ENCODE measurements at regions not wholly inside any gene's neighbourhood (a gene's known extent, or its start where the extent isn't known, plus 50 kb on each side); places are given as distances from the start of the nearest gene placed in this dataset.

DNA sequence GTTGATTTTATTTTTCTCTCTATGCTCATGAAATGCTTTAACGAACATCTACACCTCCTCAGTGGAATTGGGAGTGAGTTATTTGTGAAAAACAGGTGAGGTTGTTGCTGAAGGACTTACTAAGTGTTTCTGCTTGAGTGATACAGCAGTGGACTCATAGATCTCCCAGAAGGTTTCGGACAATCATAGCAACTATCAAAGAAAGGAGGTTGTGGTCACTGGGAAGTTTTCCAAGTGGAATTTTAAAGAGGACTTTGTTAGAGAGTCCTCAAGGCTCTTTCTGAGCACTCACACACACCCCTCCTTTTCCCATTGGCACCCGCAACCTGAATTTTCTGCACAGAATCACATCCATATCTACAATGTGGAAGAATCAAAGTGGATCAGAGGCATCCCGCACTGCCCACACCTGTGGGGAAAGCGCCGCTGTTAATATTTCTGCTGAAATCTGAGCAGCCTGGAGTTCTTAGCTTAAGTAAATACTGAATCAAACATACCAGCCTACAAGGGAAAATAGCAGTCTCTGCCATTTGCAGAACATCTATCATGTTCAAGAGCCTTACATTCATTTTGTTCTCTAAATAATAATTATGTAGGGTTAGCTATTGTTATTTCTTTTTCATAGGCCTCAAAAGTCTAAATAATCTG lies 719.4 kb downstream of the DIAPH3 start:
- no peak for TF ChIP-seq TCF12 (IDR thresholded peaks at IDR 0.05; ENCODE audit: low read depth, low read length)
- TF ChIP-seq, protein P1, sequence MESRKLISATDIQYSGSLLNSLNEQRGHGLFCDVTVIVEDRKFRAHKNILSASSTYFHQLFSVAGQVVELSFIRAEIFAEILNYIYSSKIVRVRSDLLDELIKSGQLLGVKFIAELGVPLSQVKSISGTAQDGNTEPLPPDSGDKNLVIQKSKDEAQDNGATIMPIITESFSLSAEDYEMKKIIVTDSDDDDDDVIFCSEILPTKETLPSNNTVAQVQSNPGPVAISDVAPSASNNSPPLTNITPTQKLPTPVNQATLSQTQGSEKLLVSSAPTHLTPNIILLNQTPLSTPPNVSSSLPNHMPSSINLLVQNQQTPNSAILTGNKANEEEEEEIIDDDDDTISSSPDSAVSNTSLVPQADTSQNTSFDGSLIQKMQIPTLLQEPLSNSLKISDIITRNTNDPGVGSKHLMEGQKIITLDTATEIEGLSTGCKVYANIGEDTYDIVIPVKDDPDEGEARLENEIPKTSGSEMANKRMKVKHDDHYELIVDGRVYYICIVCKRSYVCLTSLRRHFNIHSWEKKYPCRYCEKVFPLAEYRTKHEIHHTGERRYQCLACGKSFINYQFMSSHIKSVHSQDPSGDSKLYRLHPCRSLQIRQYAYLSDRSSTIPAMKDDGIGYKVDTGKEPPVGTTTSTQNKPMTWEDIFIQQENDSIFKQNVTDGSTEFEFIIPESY (IDR thresholded peaks at IDR 0.05) = no peak
- no peak for TF ChIP-seq POLR2AphosphoS2 (IDR thresholded peaks at IDR 0.05; ENCODE audit: low read depth, low read length)
- no peak for TF ChIP-seq SRF (IDR thresholded peaks at IDR 0.05; ENCODE audit: low read depth in 2 of 2, low read length in 2 of 2)
- TF ChIP-seq, protein P2, sequence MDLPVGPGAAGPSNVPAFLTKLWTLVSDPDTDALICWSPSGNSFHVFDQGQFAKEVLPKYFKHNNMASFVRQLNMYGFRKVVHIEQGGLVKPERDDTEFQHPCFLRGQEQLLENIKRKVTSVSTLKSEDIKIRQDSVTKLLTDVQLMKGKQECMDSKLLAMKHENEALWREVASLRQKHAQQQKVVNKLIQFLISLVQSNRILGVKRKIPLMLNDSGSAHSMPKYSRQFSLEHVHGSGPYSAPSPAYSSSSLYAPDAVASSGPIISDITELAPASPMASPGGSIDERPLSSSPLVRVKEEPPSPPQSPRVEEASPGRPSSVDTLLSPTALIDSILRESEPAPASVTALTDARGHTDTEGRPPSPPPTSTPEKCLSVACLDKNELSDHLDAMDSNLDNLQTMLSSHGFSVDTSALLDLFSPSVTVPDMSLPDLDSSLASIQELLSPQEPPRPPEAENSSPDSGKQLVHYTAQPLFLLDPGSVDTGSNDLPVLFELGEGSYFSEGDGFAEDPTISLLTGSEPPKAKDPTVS (IDR thresholded peaks at IDR 0.05; ENCODE audit: low read depth, low read length) = no peak
- TF ChIP-seq, protein P3, sequence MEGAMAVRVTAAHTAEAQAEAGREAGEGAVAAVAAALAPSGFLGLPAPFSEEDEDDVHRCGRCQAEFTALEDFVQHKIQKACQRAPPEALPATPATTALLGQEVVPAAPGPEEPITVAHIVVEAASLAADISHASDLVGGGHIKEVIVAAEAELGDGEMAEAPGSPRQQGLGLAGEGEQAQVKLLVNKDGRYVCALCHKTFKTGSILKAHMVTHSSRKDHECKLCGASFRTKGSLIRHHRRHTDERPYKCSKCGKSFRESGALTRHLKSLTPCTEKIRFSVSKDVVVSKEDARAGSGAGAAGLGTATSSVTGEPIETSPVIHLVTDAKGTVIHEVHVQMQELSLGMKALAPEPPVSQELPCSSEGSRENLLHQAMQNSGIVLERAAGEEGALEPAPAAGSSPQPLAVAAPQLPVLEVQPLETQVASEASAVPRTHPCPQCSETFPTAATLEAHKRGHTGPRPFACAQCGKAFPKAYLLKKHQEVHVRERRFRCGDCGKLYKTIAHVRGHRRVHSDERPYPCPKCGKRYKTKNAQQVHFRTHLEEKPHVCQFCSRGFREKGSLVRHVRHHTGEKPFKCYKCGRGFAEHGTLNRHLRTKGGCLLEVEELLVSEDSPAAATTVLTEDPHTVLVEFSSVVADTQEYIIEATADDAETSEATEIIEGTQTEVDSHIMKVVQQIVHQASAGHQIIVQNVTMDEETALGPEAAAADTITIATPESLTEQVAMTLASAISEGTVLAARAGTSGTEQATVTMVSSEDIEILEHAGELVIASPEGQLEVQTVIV (IDR thresholded peaks at IDR 0.05; ENCODE audit: borderline replicate concordance, partially characterized antibody) = no peak
- TF ChIP-seq CHD2 (IDR thresholded peaks at IDR 0.05; ENCODE audit: borderline replicate concordance, low read depth, low read length) = no peak
- H3K27me3 ChIP-seq (replicated peaks in 1 of 2; ENCODE audit: control insufficient read depth in 2 of 2, insufficient read depth in 2 of 2, low read length in 1 of 2) = no peaks in the 10 kb centered on the region
- H3K4me2 ChIP-seq (ENCODE audit: control insufficient read depth, insufficient read depth) = no peak overlapping the region
- H3K9me3 ChIP-seq (replicated peaks; ENCODE audit: control insufficient read depth, insufficient read depth, low read length) = no peaks in the 10 kb centered on the region
- DNase-seq (ENCODE audit: low read depth, low spot score) (no peak), FAIRE-seq (no peak), ATAC-seq (no peak)
- intact Hi-C loops (cut with micrococcal nuclease; ENCODE audit: unreplicated experiment) (no loop called here), in situ Hi-C loops (cut with MboI) (no loop called here)
- 53% methylated on average over 6 of the region's 6 CpGs for WGBS (ENCODE audit: insufficient coverage, insufficient replicate concordance, low lambda C conversion rate, missing lambda C conversion rate)
- H3K4me3 ChIP-seq = no peak overlapping the region
- H4K20me1 ChIP-seq (ENCODE audit: control insufficient read depth, insufficient read depth) = no peaks in the 10 kb centered on the region
- ChIA-PET POLR2A (no interaction called here), RAD21 (ENCODE audit: unreplicated experiment) (no interaction called here), SMC1A (ENCODE audit: uncharacterized antibody, unreplicated experiment) (no interaction called here), CTCF (no interaction called here)
- no peak overlapping the region for H3K27ac ChIP-seq (ENCODE audit: control insufficient read depth, insufficient read depth)
- no TSS peak for BruUV-seq (replicated peaks)
- no peaks in the 10 kb centered on the region for H3K79me2 ChIP-seq (ENCODE audit: control insufficient read depth, insufficient read depth, low read length)
- H3K36me3 ChIP-seq (ENCODE audit: control insufficient read depth in 2 of 2, insufficient read depth in 2 of 2, low read length in 1 of 2) = no peaks in the 10 kb centered on the region
- no peak overlapping the region for H3K9ac ChIP-seq (ENCODE audit: control insufficient read depth, insufficient read depth, low read length)
- no peak overlapping the region for H2AFZ ChIP-seq (ENCODE audit: control insufficient read depth, low read depth, low read length)
- no peaks in the 10 kb centered on the region for H3K4me1 ChIP-seq (ENCODE audit: control insufficient read depth, insufficient read depth, low read length)
